ACHN (cell line): ENCODE measurements at regions not wholly inside any gene's neighbourhood (a gene's known extent, or its start where the extent isn't known, plus 50 kb on each side); places are given as distances from the start of the nearest gene placed in this dataset.
A peak's percentile ranks its signal among the peaks of the same experiment; 100 is the strongest.

ENCODE experiments used
- DNase-seq: peaks from one replicate; pipeline ENCODE4 v3.0.0-alpha.2; 2015
- in situ Hi-C: cut with HindIII; loops from 2 replicates; pipeline ENCODE4 v1.10.0; 2017; ENCODE audit warnings: low sequenced_read_pairs, low pct_ligation_motif_present, low pct_unique_long_range_greater_than_20kb

GRCh38 chr15:91498749-91499062 is 354.8 kb upstream of the SLCO3A1 start:
- in situ Hi-C loops = no loop called here
- no peak for DNase-seq

GRCh38 chr15:91499774-91500383 is 353.6 kb upstream of the SLCO3A1 start:
- no peak for DNase-seq
- in situ Hi-C loops = no loop called here

GRCh38 chr15:91508633-91509032 is 344.9 kb upstream of the SLCO3A1 start:
- DNase-seq = no peak

GRCh38 chr15:91514147-91514546 is 339.4 kb upstream of the SLCO3A1 start:
- in situ Hi-C loops = no loop called here
- DNase-seq = no peak

More at GRCh38 chr15:91508633-91509032, 344.9 kb upstream of the SLCO3A1 start:
- in situ Hi-C loops = no loop called here

- DNase-seq = peak; percentile 65
- in situ Hi-C loops = no loop called here
Observed at GRCh38 chr15:91515188-91515754, 338.2 kb upstream of the SLCO3A1 start.

GRCh38 chr15:91516866-91517265 is 336.6 kb upstream of the SLCO3A1 start:
- no peak for DNase-seq
- in situ Hi-C loops = no loop called here

- in situ Hi-C loops = no loop called here
- peak; percentile 7 for DNase-seq
Observed at GRCh38 chr15:91517491-91518200, 335.9 kb upstream of the SLCO3A1 start.

- no peak for DNase-seq
- in situ Hi-C loops = no loop called here
Observed at GRCh38 chr15:91520850-91521249, 332.7 kb upstream of the SLCO3A1 start.

GRCh38 chr15:91521548-91521947 is 332.0 kb upstream of the SLCO3A1 start:
- DNase-seq = peak; percentile 1
- in situ Hi-C loops = no loop called here

GRCh38 chr15:91521996-91522395 is 331.5 kb upstream of the SLCO3A1 start:
- peak; percentile 55 for DNase-seq
- in situ Hi-C loops = no loop called here

GRCh38 chr15:91522605-91523332 is 330.7 kb upstream of the SLCO3A1 start:
- in situ Hi-C loops = no loop called here

GRCh38 chr15:91523596-91523995 is 329.9 kb upstream of the SLCO3A1 start:
- in situ Hi-C loops = no loop called here
- no peak for DNase-seq

More at GRCh38 chr15:91522605-91523332, 330.7 kb upstream of the SLCO3A1 start:
- DNase-seq = peak; percentile 60

- DNase-seq = no peak
- in situ Hi-C loops = no loop called here
Observed at GRCh38 chr15:91524534-91524933, 329.0 kb upstream of the SLCO3A1 start.

GRCh38 chr15:91525751-91526150 is 327.8 kb upstream of the SLCO3A1 start:
- DNase-seq = no peak
- in situ Hi-C loops = no loop called here

GRCh38 chr15:91526424-91526823 is 327.1 kb upstream of the SLCO3A1 start:
- in situ Hi-C loops = no loop called here
- no peak for DNase-seq

GRCh38 chr15:91528801-91529200 is 324.7 kb upstream of the SLCO3A1 start:
- in situ Hi-C loops = no loop called here
- no peak for DNase-seq

GRCh38 chr15:91529534-91529933 is 324.0 kb upstream of the SLCO3A1 start:
- in situ Hi-C loops = no loop called here
- DNase-seq = no peak

GRCh38 chr15:91530279-91530678 is 323.2 kb upstream of the SLCO3A1 start:
- no peak for DNase-seq

GRCh38 chr15:91530956-91531582 is 322.4 kb upstream of the SLCO3A1 start:
- in situ Hi-C loops = no loop called here
- DNase-seq = no peak

More at GRCh38 chr15:91530279-91530678, 323.2 kb upstream of the SLCO3A1 start:
- in situ Hi-C loops = no loop called here
